WTC11 (cell line): ENCODE measurements at regions not wholly inside any gene's neighbourhood (a gene's known extent, or its start where the extent isn't known, plus 50 kb on each side); places are given as distances from the start of the nearest gene placed in this dataset.

ENCODE experiments used
- ATAC-seq: fragments of 200-7000 bp; cut with Tn5 transposase; 2 replicates; pipeline ENCODE4 v1.10.0; 2021; ENCODE audit warnings: mild to moderate bottlenecking, moderate library complexity
- CTCF ChIA-PET: fragments of 300-600 bp; sonication (Branson Sonifier 250); formaldehyde crosslinking; loops from one replicate; lab custom pipeline; 2021; ENCODE audit warnings: antibody characterized with exemption; lab: Charles Lee
- POLR2A ChIA-PET: fragments of 350-600 bp; sonication (Branson Sonifier 250); formaldehyde crosslinking; loops from one replicate; lab custom pipeline; 2021; ENCODE audit warnings: antibody characterized with exemption; lab: Charles Lee
- DNase-seq: peaks from one replicate; pipeline ENCODE4 v3.0.0; 2021; ENCODE audit warnings: low spot score
- H3K27ac Mint-ChIP-seq: 2 replicates; pipeline ENCODE4 v1.8.0; 2021; ENCODE audit warnings: mixed read lengths
- H3K27me3 Mint-ChIP-seq: 2 replicates; pipeline ENCODE4 v1.8.0; 2021; ENCODE audit warnings: low read depth, mild to moderate bottlenecking, moderate library complexity, mixed read lengths
- H3K36me3 Mint-ChIP-seq: 2 replicates; pipeline ENCODE4 v1.8.0; 2021; ENCODE audit warnings: mixed read lengths
- H3K4me1 Mint-ChIP-seq: 2 replicates; pipeline ENCODE4 v1.8.0; 2022; ENCODE audit warnings: mixed read lengths
- H3K4me3 Mint-ChIP-seq: 2 replicates; pipeline ENCODE4 v1.8.0; 2021; ENCODE audit warnings: mild to moderate bottlenecking, moderate library complexity, mixed read lengths
- H3K9me3 Mint-ChIP-seq: 2 replicates; pipeline ENCODE4 v1.8.0; 2021; ENCODE audit warnings: mixed read lengths
- CREM ChIP-seq: sonication (generic); formaldehyde crosslinking; IDR thresholded peaks from 2 replicates; pipeline ENCODE4 v1.8.1; 2022; ENCODE audit warnings: mild to moderate bottlenecking, missing genetic modification reagents, moderate library complexity
- HMGXB4 ChIP-seq: sonication (generic); formaldehyde crosslinking; IDR thresholded peaks from 2 replicates; pipeline ENCODE4 v1.8.1; 2023; ENCODE audit warnings: mild to moderate bottlenecking, moderate library complexity, missing genetic modification reagents
- MYBL2 ChIP-seq: sonication (generic); formaldehyde crosslinking; IDR thresholded peaks from 2 replicates; pipeline ENCODE4 v1.8.1; 2023; ENCODE audit warnings: mild to moderate bottlenecking, moderate library complexity, missing genetic modification reagents
- NFYB ChIP-seq: sonication (generic); formaldehyde crosslinking; conservative IDR thresholded peaks from 2 replicates; pipeline ENCODE4 v1.8.0; 2022; ENCODE audit warnings: low read depth, missing genetic modification reagents
- OVOL2 ChIP-seq: fragments of 250-450 bp; sonication (Bioruptor Pico); IDR thresholded peaks from 2 replicates; pipeline ENCODE4 v1.9.0; 2021; ENCODE audit warnings: mild to moderate bottlenecking, borderline replicate concordance
- PRDM15 ChIP-seq: sonication (generic); formaldehyde crosslinking; IDR thresholded peaks from 2 replicates; pipeline ENCODE4 v1.8.0; 2022; ENCODE audit warnings: missing genetic modification reagents
- TCF7 ChIP-seq: sonication (generic); formaldehyde crosslinking; IDR thresholded peaks from 2 replicates; pipeline ENCODE4 v1.8.0; 2022; ENCODE audit warnings: mild to moderate bottlenecking, low read depth, missing genetic modification reagents, moderate library complexity
- TEAD1 ChIP-seq: sonication (generic); formaldehyde crosslinking; IDR thresholded peaks from 2 replicates; pipeline ENCODE4 v1.8.0; 2022; ENCODE audit warnings: mild to moderate bottlenecking, missing genetic modification reagents
- TP53 ChIP-seq: sonication (generic); formaldehyde crosslinking; IDR thresholded peaks from 2 replicates; pipeline ENCODE4 v1.8.1; 2023; ENCODE audit warnings: mild to moderate bottlenecking, missing genetic modification reagents
- ZMAT4 ChIP-seq: fragments of 250-450 bp; sonication (Bioruptor Pico); IDR thresholded peaks from 2 replicates; pipeline ENCODE4 v1.9.0; 2021; ENCODE audit warnings: mild to moderate bottlenecking
- ZNF232 ChIP-seq: sonication (generic); formaldehyde crosslinking; IDR thresholded peaks from 2 replicates; pipeline ENCODE4 v1.8.0; 2022; ENCODE audit warnings: mild to moderate bottlenecking, missing genetic modification reagents
- ZNF425 ChIP-seq: fragments of 250-450 bp; sonication (Bioruptor Pico); conservative IDR thresholded peaks from 2 replicates; pipeline ENCODE4 v1.9.0; 2021; ENCODE audit warnings: mild to moderate bottlenecking
- ZNF532 ChIP-seq: fragments of 250-450 bp; sonication (Bioruptor Pico); IDR thresholded peaks from 2 replicates; pipeline ENCODE4 v1.9.0; 2021; ENCODE audit warnings: mild to moderate bottlenecking, borderline replicate concordance
- TF ChIP-seq, protein P1 (sequence below): sonication (generic); formaldehyde crosslinking; IDR thresholded peaks from 2 replicates; pipeline ENCODE4 v1.8.0; 2023; ENCODE audit warnings: missing genetic modification reagents
- TF ChIP-seq, protein P2 (sequence below): sonication (generic); formaldehyde crosslinking; IDR thresholded peaks from 2 replicates; pipeline ENCODE4 v1.8.0; 2022; ENCODE audit warnings: mild to moderate bottlenecking, missing genetic modification reagents

DNA sequence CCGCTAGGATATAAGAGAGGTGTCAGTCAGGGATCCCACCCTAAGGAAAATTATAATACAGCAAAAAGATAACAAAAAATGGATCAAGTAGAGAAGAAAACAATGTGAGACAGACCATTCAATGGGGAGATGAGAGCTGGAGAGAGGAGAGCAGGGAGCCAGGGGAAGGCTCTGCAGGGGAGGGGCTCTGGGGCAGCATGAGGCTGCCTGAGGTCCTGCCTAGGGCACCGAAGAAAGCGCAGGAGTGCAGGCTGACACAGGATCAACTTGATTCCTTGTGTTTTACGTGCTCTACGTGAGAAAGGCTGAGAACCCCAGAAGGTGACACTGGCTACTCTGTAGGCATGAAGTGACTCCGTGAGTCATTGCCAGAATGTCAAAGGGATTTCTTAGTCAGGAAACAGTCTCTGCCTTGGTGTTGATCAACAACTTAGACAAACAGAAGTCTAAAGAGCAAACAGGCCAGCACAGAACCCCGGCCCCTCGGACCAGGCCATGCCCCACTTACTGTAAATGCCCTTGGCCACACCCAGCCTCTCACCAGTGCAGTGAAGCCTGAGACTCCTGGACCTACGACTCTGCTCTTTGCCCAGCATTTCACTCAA lies 290.1 kb upstream of the PRDM1 start:
- H3K36me3 Mint-ChIP-seq: no peaks in the 10 kb centered on the region
- TF ChIP-seq TP53 (CRISPR knock-in tag) (no peak), TEAD1 (CRISPR knock-in tag) (no peak), ZNF232 (no peak), HMGXB4 (CRISPR knock-in tag) (no peak), NFYB (CRISPR knock-in tag) (no peak), PRDM15 (CRISPR knock-in tag) (no peak), OVOL2 (CRISPR knock-in tag) (no peak), ZNF425 (CRISPR knock-in tag) (no peak)
- TF ChIP-seq, protein P1, sequence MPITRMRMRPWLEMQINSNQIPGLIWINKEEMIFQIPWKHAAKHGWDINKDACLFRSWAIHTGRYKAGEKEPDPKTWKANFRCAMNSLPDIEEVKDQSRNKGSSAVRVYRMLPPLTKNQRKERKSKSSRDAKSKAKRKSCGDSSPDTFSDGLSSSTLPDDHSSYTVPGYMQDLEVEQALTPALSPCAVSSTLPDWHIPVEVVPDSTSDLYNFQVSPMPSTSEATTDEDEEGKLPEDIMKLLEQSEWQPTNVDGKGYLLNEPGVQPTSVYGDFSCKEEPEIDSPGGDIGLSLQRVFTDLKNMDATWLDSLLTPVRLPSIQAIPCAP (CRISPR knock-in tag): no peak
- peak; percentile 57 for ATAC-seq
- H3K4me1 Mint-ChIP-seq: peaks cover 10% of the 10 kb centered on the region
- H3K9me3 Mint-ChIP-seq: no peaks in the 10 kb centered on the region
- ChIA-PET CTCF (no interaction called here), POLR2A (no interaction called here)
- H3K27ac Mint-ChIP-seq: no peak overlapping the region
- H3K27me3 Mint-ChIP-seq: no peaks in the 10 kb centered on the region; the same call in 1 of the 2 replicates
- H3K4me3 Mint-ChIP-seq: no peak overlapping the region
- no peak for DNase-seq

DNA sequence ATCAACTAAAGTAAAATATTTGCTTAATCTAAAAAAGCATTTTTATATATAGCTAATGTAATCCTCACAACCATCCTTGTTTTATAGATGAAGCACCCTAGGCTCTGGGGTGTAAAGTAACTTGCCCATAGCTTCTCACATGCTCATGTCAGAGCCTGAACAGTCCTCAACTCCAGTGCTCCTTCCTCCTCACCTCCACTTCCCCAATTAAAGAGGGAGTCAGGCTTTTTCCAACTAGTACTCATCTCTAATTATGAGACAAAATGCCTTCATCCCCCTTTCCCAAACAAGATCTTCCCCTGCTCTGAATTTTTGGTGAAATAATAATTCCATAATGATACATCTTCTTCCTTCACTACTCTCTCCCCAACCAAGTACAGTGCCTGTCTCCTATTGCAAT lies 290.8 kb upstream of the PRDM1 start:
- no peak for DNase-seq
- ATAC-seq: no peak
- H3K4me3 Mint-ChIP-seq: no peak overlapping the region
- no peaks in the 10 kb centered on the region; the same call in 1 of the 2 replicates for H3K27me3 Mint-ChIP-seq
- no peak overlapping the region for H3K27ac Mint-ChIP-seq
- H3K36me3 Mint-ChIP-seq: no peaks in the 10 kb centered on the region
- H3K9me3 Mint-ChIP-seq: no peaks in the 10 kb centered on the region
- H3K4me1 Mint-ChIP-seq: peaks cover 10% of the 10 kb centered on the region
- POLR2A ChIA-PET: no interaction called here
- CTCF ChIA-PET: no interaction called here
- TF ChIP-seq CREM (CRISPR knock-in tag) (no peak), PRDM15 (CRISPR knock-in tag) (no peak), ZMAT4 (CRISPR knock-in tag) (no peak), ZNF532 (no peak), MYBL2 (CRISPR knock-in tag) (no peak), TCF7 (CRISPR knock-in tag) (no peak)
- TF ChIP-seq, protein P2, sequence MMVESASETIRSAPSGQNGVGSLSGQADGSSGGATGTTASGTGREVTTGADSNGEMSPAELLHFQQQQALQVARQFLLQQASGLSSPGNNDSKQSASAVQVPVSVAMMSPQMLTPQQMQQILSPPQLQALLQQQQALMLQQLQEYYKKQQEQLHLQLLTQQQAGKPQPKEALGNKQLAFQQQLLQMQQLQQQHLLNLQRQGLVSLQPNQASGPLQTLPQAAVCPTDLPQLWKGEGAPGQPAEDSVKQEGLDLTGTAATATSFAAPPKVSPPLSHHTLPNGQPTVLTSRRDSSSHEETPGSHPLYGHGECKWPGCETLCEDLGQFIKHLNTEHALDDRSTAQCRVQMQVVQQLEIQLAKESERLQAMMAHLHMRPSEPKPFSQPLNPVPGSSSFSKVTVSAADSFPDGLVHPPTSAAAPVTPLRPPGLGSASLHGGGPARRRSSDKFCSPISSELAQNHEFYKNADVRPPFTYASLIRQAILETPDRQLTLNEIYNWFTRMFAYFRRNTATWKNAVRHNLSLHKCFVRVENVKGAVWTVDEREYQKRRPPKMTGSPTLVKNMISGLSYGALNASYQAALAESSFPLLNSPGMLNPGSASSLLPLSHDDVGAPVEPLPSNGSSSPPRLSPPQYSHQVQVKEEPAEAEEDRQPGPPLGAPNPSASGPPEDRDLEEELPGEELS (CRISPR knock-in tag): no peak
